ENCODE measurements at regions not wholly inside any gene's neighbourhood (a gene's known extent, or its start where the extent isn't known, plus 50 kb on each side); places are given as distances from the start of the nearest gene placed in this dataset.
"Not testable (repeated sequence)": the region's sequence is repeated elsewhere in the genome, so short reads cannot be mapped to it uniquely, and the experiment has no call there.

DNA sequence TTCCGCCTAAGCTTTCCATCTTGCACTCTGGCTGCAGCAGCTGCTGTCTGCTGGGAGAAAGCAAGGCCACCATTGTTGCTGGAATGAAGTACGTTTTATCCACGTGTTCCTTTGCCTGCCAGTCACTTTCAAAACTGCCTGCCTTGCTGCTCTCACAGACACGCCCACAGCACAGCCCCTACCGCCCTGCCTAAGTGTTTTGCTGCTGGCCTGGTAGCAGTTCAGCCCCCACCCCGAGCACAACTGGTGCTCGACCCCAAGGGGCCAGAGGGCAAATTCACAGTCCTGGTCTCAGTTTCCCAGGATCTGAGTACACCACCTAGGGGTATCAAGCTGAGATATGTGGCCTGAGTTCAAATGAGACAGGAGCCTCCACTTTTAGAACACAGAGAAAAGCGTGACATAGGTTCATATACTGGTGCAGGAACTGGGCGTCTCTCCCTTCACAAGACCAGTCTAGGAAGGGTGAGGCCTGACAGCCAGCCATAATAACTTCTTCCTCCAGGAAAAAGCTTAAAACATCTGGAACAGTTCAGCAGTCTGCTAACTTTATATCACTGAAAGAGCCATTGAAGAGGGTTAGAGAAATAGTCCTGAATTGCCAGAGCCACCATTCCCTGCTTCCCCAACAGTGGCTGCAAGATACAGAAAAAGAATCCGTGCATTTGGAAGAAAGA lies 1012.3 kb downstream of the ZPLD1 start:
- intact Hi-C loops (cut with micrococcal nuclease) = no loop called here

DNA sequence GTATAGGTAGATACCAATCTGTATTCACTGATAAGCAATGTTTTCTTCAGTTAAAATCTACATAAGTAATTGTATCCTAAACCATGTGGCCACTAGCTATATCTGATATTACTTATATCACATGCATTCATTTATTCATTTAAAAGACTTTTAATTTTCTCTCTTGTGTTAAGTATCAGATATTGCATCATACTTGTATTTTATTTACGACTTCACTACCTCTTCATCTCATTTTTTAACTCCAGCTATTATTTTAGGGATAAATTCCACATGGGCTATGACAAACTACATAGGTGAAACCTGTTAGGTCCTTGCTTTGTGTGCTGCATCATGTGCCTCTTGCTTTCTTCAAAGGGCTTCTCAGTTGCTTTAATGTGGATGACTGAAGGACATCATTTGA lies 1018.3 kb downstream of the ZPLD1 start:
- intact Hi-C loops (cut with micrococcal nuclease) = no loop called here

DNA sequence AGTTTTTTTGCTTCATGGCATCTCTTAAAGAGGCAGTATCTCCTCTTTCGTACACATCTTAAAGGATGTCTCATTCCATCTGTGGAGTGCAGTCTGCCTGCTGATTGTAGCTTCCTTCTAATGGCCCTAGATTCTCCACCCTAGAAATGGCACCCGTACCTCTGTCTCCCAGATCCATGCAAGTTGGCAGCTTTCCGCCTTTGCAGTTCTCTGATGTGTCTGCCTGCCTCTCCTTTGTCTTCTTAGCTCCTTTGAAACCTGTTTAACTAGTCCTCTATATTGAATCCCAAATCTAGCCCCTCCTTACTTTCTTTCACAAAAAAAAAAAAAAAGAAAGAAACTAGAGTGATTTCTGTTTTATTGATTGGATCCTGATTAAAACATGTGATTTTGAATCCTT lies 1025.0 kb downstream of the ZPLD1 start:
- intact Hi-C loops (cut with micrococcal nuclease) = no loop called here

DNA sequence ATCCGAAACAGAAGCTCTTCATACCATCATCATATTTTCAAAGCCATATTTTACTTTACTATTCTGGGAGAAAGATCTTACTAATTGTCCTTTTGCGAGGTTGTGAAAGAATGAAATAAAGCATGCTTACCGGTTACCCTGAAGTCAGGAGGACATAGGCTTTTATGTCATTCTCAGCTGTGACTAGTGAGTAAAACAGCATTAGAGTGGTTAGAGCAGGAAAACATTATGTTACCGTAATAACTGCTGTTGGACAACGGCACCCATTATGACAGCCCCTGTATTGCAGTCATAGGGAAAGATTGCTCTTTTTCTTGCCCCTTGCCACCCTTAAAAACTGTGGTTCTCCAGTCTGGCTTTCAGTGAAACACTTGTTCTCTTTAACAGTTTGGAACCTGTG lies 1035.7 kb downstream of the ZPLD1 start:
- intact Hi-C loops (cut with micrococcal nuclease) = loop anchor here (1.0 kb wide), 1 partner anchor 17 kb away; no protein-coding TSS in a partner anchor

DNA sequence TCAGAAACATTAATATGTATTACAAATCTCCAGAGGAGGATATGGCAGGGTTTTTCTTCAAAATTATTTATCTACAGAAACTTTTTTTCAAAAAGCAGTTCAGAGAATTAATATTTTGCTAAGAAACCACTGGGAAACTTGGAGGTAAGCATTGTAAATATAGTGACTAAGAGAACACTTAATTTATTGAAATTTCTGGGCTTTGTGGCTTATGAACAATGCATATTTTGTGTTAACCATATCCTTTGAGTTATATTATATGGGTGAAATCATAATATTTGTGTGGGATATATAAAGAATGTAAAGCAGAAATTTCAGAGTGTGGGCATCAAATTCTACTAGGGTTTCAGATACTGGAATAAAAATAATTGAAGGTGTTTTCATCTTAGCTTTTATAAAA lies 1059.2 kb downstream of the ZPLD1 start:
- intact Hi-C loops (cut with micrococcal nuclease) = no loop called here

DNA sequence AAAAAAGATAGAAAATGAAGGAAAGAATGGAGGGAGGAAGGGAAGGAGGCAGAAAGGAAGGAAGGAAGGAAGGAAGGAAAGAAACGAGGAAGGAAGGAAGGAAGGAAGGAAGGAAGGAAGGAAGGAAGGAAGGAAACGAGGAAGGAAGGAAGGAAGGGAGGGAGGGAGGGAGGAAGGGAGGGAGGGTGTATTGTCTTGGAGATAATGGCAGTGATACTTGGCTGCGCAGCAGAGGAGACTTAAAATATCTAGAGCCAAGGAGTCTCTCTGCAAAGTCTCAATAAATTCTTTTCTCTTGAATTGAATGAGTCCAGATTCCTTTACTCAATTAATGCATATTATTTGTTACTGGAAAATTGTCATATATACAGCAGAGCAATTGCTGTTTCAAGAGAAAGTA lies 1059.7 kb downstream of the ZPLD1 start:
- intact Hi-C loops (cut with micrococcal nuclease) = no loop called here

DNA sequence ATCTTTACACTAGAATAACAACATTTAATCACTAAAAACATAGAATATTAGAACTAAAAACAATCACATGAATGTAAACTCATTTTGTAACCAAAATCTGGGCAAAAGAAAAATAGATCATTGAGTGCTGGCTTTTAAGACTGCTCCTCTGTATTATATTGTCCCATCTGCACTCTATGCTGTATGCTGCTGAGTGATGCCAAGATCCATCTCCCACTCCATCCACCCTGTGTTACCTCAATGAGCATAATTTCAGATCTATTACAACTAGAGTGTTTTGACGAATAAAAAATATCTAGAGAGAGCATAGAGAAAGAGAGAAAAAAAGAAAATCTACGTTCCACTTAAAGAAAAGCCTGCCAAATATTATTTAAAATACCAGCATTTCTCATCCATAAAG lies 1060.4 kb downstream of the ZPLD1 start:
- intact Hi-C loops (cut with micrococcal nuclease) = no loop called here

DNA sequence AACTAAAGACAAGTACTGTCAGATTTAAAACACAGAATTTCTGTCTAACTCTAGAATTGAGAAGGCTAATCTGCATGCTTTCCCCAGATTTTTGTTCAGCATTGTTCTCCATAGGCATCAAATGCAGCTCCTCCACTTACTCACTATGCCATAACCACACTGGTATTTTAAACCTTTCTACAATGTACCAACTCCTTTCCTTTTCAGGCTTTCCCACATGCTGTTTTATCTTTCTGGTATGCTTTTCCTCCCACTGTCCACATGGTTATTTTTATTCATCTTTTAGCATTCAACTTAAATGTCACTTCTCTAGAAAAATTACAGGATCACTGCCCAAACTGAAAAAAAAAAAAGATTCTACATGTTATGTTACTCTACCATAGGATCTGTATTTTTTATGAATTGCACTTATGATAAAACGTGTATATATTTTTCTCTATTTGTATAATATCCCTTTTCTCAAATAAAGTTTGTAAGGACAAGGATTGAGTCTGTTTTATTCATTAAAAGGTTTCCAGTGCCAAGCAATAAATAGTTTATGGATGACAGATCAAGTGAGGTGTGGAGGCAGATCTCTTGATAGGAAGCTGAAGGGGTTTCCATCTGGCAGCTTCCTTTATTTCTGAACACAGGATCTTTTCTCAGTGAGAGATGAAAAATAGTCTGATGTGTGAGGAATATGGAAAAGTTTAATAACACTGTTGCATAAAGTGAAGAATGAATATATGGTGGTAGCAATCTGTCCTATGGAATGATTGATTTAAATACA lies 1064.5 kb downstream of the ZPLD1 start:
- intact Hi-C loops (cut with micrococcal nuclease) = no loop called here

DNA sequence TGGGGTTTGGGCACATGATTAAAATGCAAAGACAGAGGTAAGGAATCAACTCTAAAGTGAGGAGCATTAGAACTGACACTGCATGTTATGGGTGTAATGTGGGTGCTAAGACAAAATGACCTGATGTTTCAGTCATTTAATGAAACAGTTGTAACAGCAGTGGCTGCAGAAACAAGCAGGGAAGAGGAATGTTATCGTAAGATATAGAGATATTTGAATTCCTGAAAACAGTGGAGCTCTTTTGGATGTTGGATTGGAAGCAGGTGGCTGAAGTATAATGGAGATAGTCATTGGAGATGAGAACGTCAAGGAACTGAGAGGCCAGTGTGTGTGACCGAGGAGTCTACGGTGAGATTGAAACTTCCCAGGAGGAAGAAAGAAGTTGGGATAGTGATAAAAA lies 1065.2 kb downstream of the ZPLD1 start:
- intact Hi-C loops (cut with micrococcal nuclease) = no loop called here

DNA sequence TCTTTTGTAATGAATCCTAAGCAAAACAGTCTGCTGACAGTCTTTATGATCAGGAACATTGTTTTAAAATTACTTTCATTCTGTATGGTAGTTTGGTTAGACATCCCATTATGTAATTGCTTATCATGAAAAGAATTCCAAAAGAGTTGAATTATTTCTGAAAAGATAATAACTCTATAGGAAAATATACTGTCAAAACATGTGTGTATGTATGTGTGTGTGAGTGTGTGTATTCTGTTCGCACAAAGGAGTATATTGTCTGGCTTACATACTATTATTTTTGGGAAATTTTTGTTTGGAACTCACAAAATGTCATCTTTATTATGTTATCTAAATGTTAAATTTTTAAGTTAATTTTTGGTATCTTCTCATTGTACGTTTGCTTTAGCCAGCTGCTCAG lies 1075.9 kb downstream of the ZPLD1 start:
- intact Hi-C loops (cut with micrococcal nuclease) = no loop called here

DNA sequence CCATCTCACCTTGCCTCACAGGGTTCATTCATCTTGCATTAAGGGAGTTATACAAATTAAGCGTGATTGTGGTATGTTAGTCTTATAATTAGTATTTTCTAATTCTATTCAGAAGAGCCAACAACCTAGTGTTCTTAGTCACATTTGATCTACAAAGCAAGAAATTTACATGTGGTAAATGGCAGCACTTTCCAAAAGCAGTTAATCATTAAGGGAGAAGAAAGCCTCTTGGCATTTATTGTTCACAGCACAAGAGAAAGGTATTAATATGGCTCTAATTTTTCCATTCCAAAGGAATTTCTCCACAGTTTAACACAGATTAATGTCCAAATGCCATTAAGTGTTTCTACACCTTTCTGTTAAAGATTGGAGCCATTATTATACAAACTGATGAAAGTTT lies 1077.1 kb downstream of the ZPLD1 start:
- intact Hi-C loops (cut with micrococcal nuclease) = no loop called here

DNA sequence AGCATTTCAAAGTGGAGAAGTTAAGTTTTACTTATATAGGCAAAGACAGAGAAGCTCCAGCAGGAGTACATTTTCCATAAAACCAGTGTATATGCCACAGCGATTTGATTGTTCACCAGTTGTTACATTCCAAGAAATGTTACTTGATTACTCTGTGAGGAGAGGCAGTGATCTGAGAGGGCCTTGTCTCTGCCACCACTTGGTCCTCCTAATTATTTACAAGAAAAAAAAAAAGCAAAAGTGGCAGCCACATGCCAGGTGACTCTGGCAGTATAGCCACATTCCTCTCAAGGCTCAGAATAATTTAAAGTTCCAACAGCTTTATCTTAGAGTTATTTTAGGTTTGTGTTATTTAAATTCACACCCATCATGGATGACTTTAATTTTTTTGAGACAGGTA lies 1077.8 kb downstream of the ZPLD1 start:
- intact Hi-C loops (cut with micrococcal nuclease) = no loop called here

DNA sequence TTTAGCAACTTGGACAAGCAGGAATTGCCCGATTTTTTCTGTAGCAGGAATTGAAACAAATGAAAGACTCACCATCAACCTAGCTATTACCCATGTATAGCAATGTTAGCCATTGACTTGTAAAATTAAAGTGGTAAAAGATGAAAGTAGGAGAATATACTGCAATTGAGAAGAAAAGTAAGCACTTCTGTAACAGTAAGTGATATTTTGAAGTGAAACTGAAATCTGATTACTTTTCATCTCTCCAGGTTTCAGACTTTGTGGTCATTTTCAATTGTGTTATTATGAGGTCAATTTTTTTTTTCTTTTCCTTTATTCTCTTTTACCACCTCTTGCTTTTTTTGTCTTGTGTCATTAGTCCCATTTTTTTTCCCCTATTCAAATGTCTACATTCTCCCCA lies 1078.2 kb downstream of the ZPLD1 start:
- intact Hi-C loops (cut with micrococcal nuclease) = no loop called here

DNA sequence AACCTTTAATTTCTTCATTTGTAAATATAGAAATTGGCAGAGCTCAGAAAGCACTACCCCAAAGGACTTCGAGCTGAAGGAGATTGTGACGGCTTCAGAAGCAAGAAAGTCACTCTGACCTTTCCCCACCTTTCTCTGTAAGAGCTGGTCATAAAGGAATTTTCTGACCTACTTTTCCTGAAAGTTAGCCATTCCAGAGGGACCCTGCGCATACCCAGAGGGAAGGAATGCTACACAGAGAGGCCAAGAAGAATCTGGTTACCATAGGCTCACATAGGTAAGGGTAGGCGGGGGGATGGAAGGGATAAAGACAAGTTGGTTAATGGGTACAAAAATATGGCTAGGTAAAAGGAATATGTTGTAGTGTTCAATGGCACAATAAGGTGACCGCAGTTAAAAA lies 1080.3 kb downstream of the ZPLD1 start:
- intact Hi-C loops (cut with micrococcal nuclease) = no loop called here

DNA sequence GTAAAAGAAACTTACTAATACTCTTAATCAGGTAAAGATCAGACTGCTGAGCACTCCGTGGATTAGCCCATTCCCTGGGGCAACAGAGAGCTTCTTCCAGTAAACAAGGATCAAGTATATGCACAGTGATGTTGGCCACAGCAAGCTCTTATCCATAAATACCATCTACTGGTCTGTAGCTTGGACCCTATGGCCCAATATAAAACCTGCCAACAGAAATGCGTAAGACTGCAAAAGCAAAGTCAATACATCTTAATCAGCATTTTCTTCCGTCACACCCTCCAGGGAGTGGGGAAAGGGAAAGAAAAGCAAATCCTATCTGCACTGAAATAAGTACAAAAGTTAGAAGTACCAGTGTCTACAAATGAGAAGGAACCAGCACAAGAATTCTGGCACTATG lies 1082.1 kb downstream of the ZPLD1 start:
- intact Hi-C loops (cut with micrococcal nuclease) = no loop called here

DNA sequence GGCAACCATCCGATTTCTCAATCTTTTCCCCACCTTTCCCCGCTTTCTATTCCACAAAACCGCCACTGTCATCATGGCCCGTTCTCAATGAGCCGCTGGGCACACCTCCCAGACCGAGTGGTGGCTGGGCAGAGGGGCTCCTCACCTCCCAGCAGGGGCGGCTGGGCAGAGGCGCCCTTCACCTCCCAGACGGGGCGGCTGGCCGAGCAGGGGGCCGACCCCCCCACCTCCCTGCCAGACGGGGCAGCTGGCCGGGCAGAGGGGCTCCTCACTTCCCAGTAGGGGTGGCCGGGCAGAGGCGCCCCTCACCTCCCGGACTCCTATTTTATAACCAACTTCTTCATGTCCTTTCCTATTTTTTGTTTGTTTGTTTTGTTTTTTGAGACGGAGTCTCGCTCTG lies 1096.5 kb downstream of the ZPLD1 start:
- intact Hi-C loops (cut with micrococcal nuclease) = not testable (repeated sequence)

DNA sequence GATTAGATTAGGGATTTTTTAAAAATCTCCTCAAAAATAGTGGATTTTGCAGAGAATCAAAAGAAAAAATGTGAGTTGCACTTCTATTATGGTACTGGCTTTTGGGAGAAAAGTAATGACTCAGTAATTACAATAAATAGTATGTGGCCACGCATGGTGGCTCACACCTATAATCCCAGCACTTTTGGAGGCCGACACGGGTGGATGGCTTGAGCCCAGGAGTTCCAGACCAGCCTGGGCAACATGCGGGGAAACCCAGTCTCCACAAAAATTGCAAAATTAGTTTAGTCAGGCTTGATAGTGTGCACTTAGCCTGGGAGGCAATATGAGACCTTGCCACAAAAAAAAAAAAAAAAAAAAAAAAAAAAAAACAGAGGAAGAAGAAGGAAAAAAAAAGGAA lies 1098.2 kb downstream of the ZPLD1 start:
- intact Hi-C loops (cut with micrococcal nuclease) = no loop called here

DNA sequence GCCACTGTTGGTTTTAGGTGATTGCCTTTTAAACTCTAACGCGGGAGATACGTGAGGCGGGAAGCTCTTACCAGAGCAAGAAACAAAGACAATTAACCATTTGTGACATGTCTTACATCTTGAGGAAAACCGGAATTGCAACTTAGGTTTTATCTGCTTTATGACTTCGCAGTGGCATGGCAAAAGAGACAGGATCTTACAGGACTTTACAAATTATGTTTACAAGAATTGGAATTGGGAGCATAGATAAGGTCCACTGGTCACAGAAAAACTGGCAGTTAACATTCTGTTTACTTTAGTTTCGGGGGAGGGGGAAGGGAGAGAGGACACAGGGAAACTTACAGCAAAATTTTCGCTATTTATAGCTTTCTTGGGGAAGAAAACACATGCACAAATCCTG lies 1119.6 kb downstream of the ZPLD1 start:
- intact Hi-C loops (cut with micrococcal nuclease) = no loop called here

DNA sequence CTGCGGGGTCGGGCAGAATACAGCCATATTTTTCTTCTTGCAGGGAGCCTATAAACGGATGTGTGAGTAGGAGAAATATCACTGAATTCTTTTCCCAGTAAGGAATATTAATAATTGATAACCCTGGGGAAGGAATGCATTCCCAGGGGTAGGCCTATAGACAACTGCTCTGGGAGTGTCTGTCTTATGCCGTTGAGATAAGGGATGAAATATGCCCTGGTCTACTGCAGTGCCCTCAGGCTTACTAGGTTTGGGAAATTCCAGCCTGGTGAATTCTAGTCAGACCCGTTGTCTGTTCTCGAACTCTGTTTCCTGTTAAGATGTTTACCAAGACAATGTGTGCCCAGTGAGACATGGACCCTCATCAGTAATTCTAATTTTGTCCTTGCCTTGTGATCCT lies 1129.3 kb downstream of the ZPLD1 start:
- intact Hi-C loops (cut with micrococcal nuclease) = not testable (repeated sequence)

DNA sequence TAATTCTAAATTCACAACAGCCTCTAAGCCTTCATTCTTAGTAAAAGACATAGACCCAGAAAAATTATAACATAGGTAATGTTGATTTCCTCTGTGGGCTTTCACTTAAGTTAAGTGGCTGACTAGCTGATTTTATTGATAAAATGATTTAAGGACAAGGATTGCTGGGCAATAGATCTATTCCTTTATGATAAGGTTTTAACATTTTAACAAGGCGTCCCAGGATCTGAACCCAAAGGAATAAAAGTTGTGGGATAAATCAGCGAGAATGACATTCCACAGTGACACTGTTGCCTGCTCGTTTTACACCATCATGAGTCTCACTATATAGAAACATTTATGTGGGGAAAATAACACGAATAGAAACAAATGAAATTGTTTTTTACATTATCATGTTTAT lies 1151.0 kb downstream of the ZPLD1 start:
- intact Hi-C loops (cut with micrococcal nuclease) = no loop called here

DNA sequence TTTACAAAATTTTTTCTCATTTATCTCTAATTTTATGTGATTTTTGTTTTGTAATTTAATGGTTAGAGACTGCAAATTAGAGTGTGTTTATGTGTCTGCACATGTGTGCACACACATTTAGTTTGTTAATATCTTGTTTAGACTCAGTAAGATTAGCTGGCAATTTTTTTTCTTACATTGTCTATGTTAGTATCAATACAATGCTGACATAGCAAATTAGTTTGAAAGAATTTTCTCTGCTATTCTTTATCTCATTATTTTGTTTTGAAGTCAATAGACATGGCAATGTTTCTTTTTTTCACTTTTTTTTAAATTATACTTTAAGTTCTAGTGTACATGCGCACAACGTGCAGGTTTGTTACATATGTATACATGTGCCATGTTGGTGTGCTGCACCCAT lies 1155.0 kb downstream of the ZPLD1 start:
- intact Hi-C loops (cut with micrococcal nuclease) = no loop called here

DNA sequence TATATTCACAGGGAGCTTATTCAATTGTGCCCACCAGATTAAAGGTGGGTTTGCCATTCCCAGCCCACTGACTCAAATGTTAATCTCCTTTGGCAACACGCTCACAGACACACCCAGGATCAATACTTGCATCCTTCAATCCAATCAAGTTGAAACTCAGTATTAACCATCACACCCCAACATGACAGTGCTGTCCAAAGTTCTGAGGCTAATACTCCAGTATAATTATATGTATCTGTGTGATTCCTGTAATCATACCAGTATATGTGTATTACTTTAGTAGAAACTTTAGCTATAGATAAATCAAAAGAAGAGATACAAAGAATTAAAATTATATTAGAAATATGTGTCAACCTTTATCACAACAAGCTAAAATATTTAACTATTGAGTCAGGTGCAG lies 1166.0 kb downstream of the ZPLD1 start:
- intact Hi-C loops (cut with micrococcal nuclease) = no loop called here

DNA sequence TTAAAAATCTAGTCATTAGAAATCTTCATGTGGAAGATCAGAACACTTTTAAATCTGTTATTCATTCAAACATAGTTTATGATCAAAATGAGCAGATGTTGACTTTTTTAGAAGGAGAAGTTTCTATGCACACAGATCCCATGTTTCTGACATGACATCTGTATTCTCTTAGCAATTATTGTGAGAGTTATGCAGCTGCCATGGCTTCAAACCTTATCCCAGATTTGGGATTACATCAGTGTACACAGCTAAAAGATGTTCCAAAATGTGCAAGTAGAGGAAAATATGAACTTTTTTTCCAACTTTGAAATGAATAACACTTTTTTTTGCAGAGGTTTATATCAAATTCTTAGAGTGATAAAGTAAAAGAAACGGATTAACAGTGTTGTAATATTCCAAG lies 1166.9 kb downstream of the ZPLD1 start:
- intact Hi-C loops (cut with micrococcal nuclease) = no loop called here
